IMR-90 (cell line): ENCODE measurements at regions not wholly inside any gene's neighbourhood (a gene's known extent, or its start where the extent isn't known, plus 50 kb on each side); places are given as distances from the start of the nearest gene placed in this dataset.

Experiments
- BHLHE40 ChIP-seq: fragments of 150-350 bp; IDR thresholded peaks from 2 replicates; pipeline ENCODE4 v1.6.1; 2016; ENCODE audit warnings: mild to moderate bottlenecking, low read depth, low read length
- CTCF ChIP-seq: conservative IDR thresholded peaks from 2 replicates; pipeline ENCODE4 v1.5.1; 2012; ENCODE audit warnings: mild to moderate bottlenecking, low read depth, low read length, improper control_type of control experiment
- MAZ ChIP-seq: IDR thresholded peaks from 2 replicates; pipeline ENCODE4 v1.6.1; 2012; ENCODE audit warnings: low read depth, mild to moderate bottlenecking, low read length, improper control_type of control experiment, moderate library complexity, borderline replicate concordance
- MXI1 ChIP-seq: IDR thresholded peaks from 2 replicates; pipeline ENCODE4 v1.6.1; 2012; ENCODE audit warnings: low read depth, mild to moderate bottlenecking, low read length, moderate library complexity, borderline replicate concordance
- POLR2A ChIP-seq: IDR thresholded peaks from 2 replicates; pipeline ENCODE4 v1.6.1; 2012; ENCODE audit warnings: mild to moderate bottlenecking, low read depth, low read length
- RAD21 ChIP-seq: IDR thresholded peaks from 2 replicates; pipeline ENCODE4 v1.6.1; 2012; ENCODE audit warnings: low read length, improper control_type of control experiment
- SMC3 ChIP-seq: fragments of 150-350 bp; IDR thresholded peaks from 2 replicates; pipeline ENCODE4 v1.6.1; 2016; ENCODE audit warnings: low read depth, mild to moderate bottlenecking, antibody characterized with exemption, low read length, moderate library complexity
- TF ChIP-seq, protein P1 (sequence below): fragments of 150-350 bp; IDR thresholded peaks from 2 replicates; pipeline ENCODE4 v1.6.1; 2017; ENCODE audit warnings: mild to moderate bottlenecking, antibody characterized with exemption, low read length, low read depth

DNA sequence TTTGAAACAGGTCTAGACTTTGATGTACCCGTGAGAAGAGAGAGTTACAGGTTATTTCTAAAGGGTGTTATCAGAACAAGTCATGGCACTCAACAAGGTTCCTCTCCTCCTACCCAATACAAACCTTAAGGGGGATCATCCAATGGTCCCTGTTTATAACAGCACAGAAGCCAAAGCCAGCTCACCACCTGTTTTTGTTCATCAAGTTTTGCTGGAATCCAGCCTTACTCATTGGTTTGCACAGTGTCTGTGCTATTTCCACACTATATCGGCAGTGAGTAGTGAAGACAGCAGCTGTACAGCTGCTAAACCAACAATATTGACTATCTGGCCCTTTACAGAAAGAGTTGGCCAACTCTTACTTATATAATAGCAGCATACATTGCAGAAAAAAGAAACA, 262.1 kb upstream of the STS start:
- TF ChIP-seq CTCF (no peak), MXI1 (no peak), SMC3 (no peak), POLR2A (no peak), BHLHE40 (no peak), RAD21 (no peak), MAZ (no peak)
- TF ChIP-seq, protein P1, sequence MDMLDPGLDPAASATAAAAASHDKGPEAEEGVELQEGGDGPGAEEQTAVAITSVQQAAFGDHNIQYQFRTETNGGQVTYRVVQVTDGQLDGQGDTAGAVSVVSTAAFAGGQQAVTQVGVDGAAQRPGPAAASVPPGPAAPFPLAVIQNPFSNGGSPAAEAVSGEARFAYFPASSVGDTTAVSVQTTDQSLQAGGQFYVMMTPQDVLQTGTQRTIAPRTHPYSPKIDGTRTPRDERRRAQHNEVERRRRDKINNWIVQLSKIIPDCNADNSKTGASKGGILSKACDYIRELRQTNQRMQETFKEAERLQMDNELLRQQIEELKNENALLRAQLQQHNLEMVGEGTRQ = no peak
